GM19025 (cell line): ENCODE measurements at regions not wholly inside any gene's neighbourhood (a gene's known extent, or its start where the extent isn't known, plus 50 kb on each side); places are given as distances from the start of the nearest gene placed in this dataset.

Experiments
- ATAC-seq: cut with Tn5 transposase; IDR thresholded peaks from one replicate; pipeline ENCODE4 v1.9.1; 2021; ENCODE audit warnings: mild to moderate bottlenecking, low read depth, moderate library complexity; ENCODE audit not compliant: unreplicated experiment

DNA sequence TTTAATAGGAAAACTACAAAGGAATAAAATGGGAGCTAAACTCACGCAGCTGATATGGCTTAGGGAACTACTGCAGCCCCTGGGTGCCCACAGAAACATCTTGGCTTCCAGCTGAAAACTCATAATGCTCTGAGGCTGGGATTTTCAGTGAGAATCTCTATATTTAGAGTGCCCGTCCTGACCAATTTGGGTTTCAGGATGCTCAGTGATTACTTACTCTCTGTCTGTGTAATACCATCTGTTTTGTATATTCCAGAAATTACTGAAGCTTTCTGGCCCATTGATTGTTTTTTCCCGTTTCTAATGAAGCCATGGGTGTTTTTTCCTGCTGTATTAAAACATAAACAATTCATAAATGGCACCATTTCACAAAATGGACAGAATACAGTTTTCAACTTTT lies 50.6 kb upstream of the ZNF385D start:
- ATAC-seq, result no peak

- no peak for ATAC-seq
Observed at GRCh38 chr3:21803604-21804003, 52.6 kb upstream of the ZNF385D start.

GRCh38 chr3:21804330-21804729 lies 53.3 kb upstream of the ZNF385D start:
- no peak for ATAC-seq

- no peak for ATAC-seq
Observed at GRCh38 chr3:21806733-21807132, 55.7 kb upstream of the ZNF385D start.

DNA sequence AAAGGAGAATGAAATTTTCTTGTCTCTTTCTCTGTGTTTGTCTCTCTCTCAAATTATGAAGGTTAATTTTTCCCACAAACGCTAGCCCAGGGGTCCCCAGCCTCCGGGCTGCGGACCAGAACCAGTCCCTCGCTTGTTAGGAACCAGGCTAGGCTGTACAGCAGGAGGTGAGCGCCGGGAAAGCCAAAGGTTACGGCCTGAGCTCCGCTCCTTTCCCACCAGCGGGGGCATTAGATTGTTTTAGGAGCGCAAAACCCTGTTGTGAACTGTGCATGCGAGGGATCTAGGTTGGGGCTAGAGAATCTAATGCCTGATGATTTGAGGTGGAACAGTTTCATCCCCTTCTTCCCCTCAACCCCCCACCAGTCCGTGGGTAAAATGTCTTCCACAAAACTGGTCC lies 74.7 kb upstream of the ZNF385D start:
- ATAC-seq, result no peak

DNA sequence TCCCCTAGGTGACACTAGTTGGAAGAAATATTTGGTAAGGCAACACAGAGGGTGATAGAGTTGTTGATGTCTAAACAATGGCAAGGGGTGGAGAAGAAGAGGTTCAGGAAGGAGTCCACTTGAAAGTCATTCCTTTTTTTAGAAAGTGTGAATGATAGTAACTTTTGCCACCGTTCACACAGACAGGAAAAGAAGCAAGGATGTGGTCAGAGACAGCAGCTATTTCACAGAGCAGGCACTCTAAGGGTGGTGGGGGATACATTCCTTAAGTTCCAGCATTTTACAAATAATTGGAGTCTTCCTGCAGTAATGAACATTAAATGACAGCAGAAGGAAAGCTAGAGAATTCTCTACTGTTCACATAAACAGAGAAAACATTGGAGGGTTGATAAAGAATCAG lies 75.4 kb upstream of the ZNF385D start:
- ATAC-seq, result no peak

DNA sequence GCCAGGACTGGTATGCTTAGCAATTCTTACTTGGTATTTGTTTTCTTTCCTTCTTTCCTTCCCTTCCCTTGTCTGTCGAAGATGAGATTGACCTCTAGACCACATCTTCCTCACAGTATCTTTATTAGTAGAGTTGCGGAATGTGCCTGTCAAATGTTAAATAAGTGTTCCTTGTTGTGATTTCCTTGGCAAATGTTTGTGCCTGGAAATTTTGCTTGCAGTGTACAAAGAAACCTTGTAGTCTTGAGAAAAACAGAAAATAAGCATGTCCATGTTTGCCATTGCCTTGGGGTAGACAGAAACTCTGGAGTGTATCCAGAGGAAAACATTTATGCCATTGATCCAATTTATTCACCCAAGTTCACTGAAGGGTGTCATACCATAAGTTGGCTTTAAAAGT lies 79.5 kb upstream of the ZNF385D start:
- ATAC-seq, result no peak

DNA sequence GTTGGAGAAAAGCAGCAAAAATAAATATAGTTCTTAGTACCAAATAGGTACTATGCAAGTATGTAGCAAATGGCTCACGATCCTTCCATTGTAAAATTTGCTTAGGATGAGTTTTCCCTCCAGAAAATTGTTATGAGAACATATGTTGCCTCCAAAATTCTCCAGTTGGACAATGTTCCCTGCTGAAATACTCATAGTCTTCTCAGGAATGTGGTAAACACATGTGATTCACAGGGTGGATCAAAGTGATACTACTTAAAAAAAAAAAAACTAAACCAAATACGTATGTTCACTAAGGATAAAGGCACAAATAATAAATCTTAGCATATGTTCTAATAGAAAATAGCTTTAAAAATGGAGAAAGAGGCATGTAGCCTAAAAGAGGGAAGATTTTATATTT lies 84.3 kb upstream of the ZNF385D start:
- ATAC-seq, result no peak

DNA sequence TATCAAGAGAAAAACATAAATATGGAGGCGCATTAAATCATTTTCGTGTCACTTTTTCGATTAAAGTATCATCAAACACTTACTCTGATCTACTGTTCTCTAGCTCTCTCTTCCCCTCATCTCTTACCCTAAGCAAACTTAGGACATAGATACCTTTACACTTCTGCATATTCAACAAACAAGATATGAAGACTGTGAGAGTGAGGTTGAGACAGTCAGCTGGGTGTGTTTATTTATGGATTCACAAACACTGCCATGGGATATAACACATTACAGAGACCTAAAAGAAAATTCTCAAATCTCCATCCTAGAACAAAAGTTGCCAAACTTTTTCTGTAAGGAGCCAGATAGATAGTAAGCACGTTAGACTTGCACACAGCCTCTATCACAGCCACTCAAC lies 85.2 kb upstream of the ZNF385D start:
- no peak for ATAC-seq

DNA sequence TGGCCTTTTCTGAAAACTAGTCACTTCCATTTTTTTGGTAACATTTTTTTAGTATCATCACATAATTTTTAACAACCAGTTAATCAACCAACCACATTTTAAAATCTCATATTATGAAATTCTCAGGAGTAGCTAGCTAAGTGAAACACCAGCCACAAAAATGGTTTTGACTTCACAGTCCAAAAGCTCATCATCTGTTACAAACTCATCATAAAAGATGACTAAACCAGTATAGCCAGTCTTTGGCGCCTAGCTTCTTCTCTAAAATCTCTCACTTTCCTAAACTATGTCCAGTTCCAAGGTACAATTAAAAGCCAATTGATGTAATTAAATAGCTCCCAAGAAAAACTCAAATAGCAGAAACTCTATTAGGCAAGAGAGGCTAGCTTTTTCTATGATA lies 88.2 kb upstream of the ZNF385D start:
- ATAC-seq, result no peak

DNA sequence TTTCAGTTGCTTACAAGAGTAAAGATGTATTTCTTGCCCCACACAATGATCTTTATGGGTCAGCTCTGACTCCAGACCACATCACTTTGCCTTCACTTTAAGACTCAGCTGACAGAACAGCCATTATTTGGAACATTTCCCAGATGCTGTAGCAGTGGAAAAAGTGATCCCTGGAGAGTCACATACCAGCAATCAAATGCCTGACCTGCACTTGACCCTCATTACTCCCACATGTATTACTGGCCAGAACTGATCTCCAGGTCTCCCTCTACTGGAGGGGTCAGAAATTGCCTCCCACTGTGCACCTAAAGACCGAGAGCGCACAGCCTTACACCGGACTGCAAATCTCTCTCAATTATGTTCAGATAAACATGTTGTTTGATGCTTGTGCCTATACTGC lies 88.6 kb upstream of the ZNF385D start:
- no peak for ATAC-seq

GRCh38 chr3:21847005-21847404 lies 96.0 kb upstream of the ZNF385D start:
- ATAC-seq, result no peak

DNA sequence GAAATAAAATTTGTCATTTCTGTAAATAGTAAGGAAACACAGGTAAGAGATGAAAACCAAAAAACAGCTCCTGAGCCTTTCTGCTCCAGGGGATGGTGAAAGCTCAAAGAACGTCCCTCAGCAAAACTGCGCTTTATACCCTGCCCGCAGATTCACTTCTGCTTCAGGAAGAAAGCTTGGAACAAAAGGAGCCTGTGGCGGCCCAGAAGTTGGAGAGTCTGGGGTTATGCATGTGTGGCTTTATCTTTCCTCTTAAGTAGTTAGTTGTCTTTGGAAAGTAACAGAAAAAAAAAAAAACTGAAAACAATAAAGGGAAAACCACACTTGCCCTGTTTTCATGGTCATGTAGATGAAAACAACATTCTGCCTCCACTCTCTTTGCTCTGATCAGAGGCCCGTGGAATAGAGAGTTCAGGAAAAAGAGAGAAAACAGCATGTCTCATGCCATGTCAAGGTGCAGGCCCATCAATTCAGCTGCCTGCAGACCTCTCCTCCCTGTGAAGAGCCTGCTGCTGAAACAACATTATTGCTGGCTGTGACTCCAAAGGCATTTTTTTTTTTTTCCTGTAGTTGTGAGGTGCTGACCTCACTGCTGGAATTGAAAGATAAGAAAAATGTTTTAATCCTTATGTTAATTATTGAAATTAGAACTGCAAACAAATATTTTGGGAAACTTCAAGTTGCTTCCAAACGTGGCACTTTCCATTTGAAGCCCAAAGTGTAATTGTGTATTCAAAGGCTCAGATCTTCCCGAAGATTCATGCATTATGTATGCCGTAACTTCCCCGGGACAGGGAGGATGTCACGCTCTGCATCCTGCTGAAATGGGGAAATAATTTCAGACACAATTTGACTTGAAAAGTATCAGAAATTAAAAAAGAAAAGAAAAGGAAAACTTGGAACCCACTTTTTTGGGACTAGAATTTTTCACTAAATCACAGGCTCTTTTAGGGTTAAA lies 108.4 kb upstream of the ZNF385D start:
- ATAC-seq, result no peak

- no peak for ATAC-seq
Observed at GRCh38 chr3:21860082-21860475, 109.1 kb upstream of the ZNF385D start.

DNA sequence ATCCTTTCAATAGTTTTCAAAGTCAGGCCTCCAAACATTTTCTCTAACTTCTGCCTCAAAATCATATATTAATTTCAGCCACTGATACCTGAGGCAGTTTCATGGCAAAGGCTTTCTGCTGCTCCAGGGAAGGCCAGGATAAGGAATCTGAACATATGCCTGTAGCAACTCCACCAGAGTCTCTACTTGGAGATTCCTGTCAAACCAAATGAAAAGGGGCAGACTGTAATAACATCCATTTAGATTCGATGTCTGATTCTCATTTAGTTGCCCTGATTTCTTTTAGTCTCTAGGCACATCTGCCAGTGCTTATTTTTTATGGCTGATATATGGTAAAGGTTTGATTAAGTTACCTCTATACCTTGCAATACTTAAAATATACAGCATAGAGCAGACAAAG lies 109.6 kb upstream of the ZNF385D start:
- no peak for ATAC-seq

GRCh38 chr3:21876782-21877181 lies 125.8 kb upstream of the ZNF385D start:
- no peak for ATAC-seq

- ATAC-seq, result no peak
Observed at GRCh38 chr3:21877214-21877754, 126.3 kb upstream of the ZNF385D start.

DNA sequence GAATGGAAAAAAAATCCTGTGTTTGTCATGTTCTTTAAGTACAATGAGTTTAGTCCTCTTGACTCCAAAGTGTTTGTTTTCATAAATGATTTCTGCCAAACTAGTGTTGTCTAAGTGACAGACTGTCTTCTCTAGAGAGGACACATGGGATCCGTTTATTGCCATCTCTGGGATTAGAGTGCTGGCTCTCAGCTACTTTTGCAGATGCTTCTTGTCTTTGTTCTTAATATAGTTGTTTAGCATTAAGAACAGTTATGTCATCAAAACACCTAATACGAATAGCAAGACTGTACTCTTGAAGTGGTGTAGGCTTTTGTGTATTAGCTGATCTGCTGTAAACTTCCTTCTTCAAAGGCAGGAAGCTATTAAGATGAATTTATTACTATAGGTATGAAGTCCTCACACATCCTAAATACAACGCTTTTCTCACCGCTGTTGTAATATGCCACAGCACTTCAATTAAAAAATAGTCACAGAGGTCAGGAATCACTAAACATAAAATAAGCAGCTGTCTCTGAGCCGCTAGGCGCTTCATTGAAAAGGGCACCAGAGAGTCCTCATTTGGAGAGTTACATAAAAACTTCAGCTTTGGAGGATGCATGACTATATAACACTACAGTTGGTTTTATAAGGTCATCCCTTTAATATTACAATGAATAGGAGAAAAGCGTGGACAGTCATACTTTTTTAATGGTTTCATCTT lies 128.3 kb upstream of the ZNF385D start:
- no peak for ATAC-seq

- ATAC-seq, result no peak
Observed at GRCh38 chr3:21888656-21889055, 137.6 kb upstream of the ZNF385D start.

GRCh38 chr3:21889166-21889565 lies 138.2 kb upstream of the ZNF385D start:
- no peak for ATAC-seq

DNA sequence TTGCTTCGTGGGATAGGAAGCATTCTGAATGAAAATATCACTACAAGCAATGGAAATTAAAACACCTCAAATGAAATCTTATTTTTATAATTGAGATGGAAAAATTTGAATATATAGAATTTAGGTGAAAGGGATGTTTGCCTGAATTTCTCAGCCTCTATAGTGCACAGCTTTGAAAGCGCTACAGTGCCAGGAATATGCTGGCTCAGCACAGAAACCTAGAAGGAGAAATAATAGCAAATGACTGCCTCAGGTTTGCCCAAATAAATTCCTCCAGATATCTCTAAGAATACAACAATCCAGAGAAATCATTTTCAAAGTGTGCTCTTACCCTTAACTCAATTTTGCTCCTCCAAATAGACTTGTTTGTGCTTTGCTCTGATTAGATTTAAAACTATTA lies 141.1 kb upstream of the ZNF385D start:
- ATAC-seq, result no peak

- ATAC-seq, result no peak
Observed at GRCh38 chr3:21893242-21893641, 142.2 kb upstream of the ZNF385D start.
